PC-9 (cell line): ENCODE measurements at regions not wholly inside any gene's neighbourhood (a gene's known extent, or its start where the extent isn't known, plus 50 kb on each side); places are given as distances from the start of the nearest gene placed in this dataset.

ENCODE experiments used
- BruUV-seq: library from RNA; stranded (reverse); fragments of 400-500 nt; replicated peaks from 2 replicates; lab custom pipeline; 2021; lab: Mats Ljungman, UMichigan
- CTCF ChIA-PET: fragments of 300-600 bp; sonication (Branson Sonifier 250); formaldehyde crosslinking; loops from one replicate; lab custom pipeline; 2022; ENCODE audit warnings: antibody characterized with exemption; lab: Charles Lee
- POLR2A ChIA-PET: fragments of 300-600 bp; sonication (Branson Sonifier 250); formaldehyde crosslinking; loops from one replicate; lab custom pipeline; 2022; ENCODE audit warnings: antibody characterized with exemption; ENCODE audit not compliant: unreplicated experiment; lab: Charles Lee
- DNase-seq, 2 experiments: peaks; one replicate each; pipeline versions ENCODE4 v3.0.0 to v3.0.0-alpha.2; 2015 to 2022; ENCODE audit warnings: mixed read lengths in 1 of 2
- H2AFZ ChIP-seq: fragments of 200-600 bp; sonication (generic); 2 replicates; pipeline ENCODE4 v1.8.1; 2017; ENCODE audit warnings: antibody characterized with exemption
- H3F3A ChIP-seq: fragments of 200-600 bp; sonication (generic); 2 replicates; pipeline ENCODE4 v1.8.1; 2017; ENCODE audit warnings: antibody characterized with exemption, mild to moderate bottlenecking, low read depth; ENCODE audit not compliant: insufficient read depth
- H3K27ac ChIP-seq: fragments of 200-600 bp; sonication (generic); 2 replicates; pipeline ENCODE4 v1.6.1; 2016; ENCODE audit warnings: mixed run types
- H3K27me3 ChIP-seq: fragments of 200-600 bp; sonication (generic); 2 replicates; pipeline ENCODE4 v1.6.1; 2016; ENCODE audit warnings: low read depth, mixed run types; ENCODE audit not compliant: insufficient read depth
- H3K36me3 ChIP-seq: fragments of 200-600 bp; sonication (generic); 2 replicates; pipeline ENCODE4 v1.6.1; 2016; ENCODE audit warnings: low read depth, mixed run types
- H3K4me1 ChIP-seq: fragments of 200-600 bp; sonication (generic); replicated peaks from 2 replicates; pipeline ENCODE4 v1.6.1; 2016; ENCODE audit warnings: mixed run types; ENCODE audit not compliant: insufficient read depth
- H3K4me2 ChIP-seq: fragments of 200-600 bp; sonication (generic); 2 replicates; pipeline ENCODE4 v1.6.1; 2017; ENCODE audit warnings: mixed run types
- H3K4me3 ChIP-seq: fragments of 200-600 bp; sonication (generic); 2 replicates; pipeline ENCODE4 v1.6.1; 2016; ENCODE audit warnings: mixed run types
- H3K79me2 ChIP-seq: fragments of 200-600 bp; sonication (generic); 2 replicates; pipeline ENCODE4 v1.6.1; 2017; ENCODE audit warnings: low read depth, mixed run types
- H3K9me2 ChIP-seq: fragments of 200-600 bp; sonication (generic); 2 replicates; pipeline ENCODE4 v1.8.1; 2017; ENCODE audit warnings: mild to moderate bottlenecking; ENCODE audit not compliant: insufficient read depth
- H3K9me3 ChIP-seq: fragments of 200-600 bp; sonication (generic); 2 replicates; pipeline ENCODE4 v1.8.1; 2016; ENCODE audit warnings: low read depth; ENCODE audit not compliant: insufficient read depth
- H4K20me1 ChIP-seq: fragments of 200-600 bp; sonication (generic); 2 replicates; pipeline ENCODE4 v1.8.1; 2017; ENCODE audit not compliant: insufficient read depth
- EZH2 ChIP-seq: fragments of 200-600 bp; sonication (generic); IDR thresholded peaks from 2 replicates; pipeline ENCODE4 v1.8.0; 2017; ENCODE audit warnings: antibody characterized with exemption, low read depth
- intact Hi-C: fragments of 100-400 bp; cut with micrococcal nuclease; formaldehyde crosslinking; loops from one replicate; pipeline ENCODE4 v1.10.0; 2022; ENCODE audit not compliant: unreplicated experiment
- TF ChIP-seq, protein P1 (sequence below): fragments of 200-600 bp; sonication (generic); conservative IDR thresholded peaks from 2 replicates; pipeline ENCODE4 v1.6.1; 2017; ENCODE audit warnings: mixed run types, antibody characterized with exemption, mild to moderate bottlenecking, moderate library complexity

DNA sequence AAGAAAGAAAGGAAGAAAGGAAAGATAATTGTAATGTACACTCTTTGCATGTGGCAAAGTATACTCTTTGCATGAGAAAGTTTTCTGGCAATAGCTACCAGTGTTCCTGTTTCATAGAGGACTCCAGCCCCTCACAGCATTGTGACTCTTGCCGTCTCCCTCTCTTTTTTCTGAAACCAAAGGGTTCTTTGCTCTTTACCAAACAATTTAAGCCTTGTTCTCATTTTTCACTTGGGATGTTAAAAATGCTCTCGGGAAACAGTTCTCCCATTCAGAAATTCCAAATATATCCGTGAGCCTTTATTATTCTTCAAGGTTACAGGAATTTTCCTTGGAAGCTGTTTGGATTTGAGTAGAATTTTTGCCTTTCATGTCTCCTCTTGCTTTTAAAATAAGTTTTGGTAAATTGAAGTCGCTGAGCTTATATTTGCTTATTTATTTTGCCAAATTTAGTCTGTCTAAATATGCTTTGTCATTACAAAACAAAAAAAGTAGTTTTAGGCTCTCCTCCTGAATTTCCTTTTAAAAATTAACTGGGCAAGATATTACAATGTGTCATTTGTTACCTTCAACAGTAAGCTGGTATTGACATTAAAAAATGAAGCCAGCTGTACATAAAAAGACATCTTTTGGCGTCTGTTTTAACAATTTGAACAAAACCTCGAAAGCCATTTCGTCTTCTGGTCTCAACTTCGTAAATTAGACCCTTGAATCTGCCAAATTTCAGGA lies 103.8 kb upstream of the ARMC2 start:
- ChIA-PET CTCF (no interaction called here), POLR2A (interaction anchor here (0.6 kb wide), 1 partner anchor 44 kb away, joined by 4 read pairs; no protein-coding TSS in a partner anchor)
- intact Hi-C loops, result no loop called here
- no TSS peak for BruUV-seq
- DNase-seq, result no peak
- Histone ChIP-seq H3F3A (peaks cover 46% of the 10 kb centered on the region), H3K9me2 (no peaks in the 10 kb centered on the region), H4K20me1 (no peaks in the 10 kb centered on the region), H3K36me3 (no peaks in the 10 kb centered on the region), H3K79me2 (peaks cover 32% of the 10 kb centered on the region), H3K4me1 (peaks cover 93% of the 10 kb centered on the region), H3K4me3 (no peak overlapping the region), H3K27ac (0 out of 2 replicates have a peak overlapping the region, but pooled peaks have one; percentile 4), H2AFZ (no peak overlapping the region), H3K9me3 (no peaks in the 10 kb centered on the region), H3K4me2 (no peak overlapping the region), H3K27me3 (no peaks in the 10 kb centered on the region)
- no peak for TF ChIP-seq EZH2
- TF ChIP-seq, protein P1, sequence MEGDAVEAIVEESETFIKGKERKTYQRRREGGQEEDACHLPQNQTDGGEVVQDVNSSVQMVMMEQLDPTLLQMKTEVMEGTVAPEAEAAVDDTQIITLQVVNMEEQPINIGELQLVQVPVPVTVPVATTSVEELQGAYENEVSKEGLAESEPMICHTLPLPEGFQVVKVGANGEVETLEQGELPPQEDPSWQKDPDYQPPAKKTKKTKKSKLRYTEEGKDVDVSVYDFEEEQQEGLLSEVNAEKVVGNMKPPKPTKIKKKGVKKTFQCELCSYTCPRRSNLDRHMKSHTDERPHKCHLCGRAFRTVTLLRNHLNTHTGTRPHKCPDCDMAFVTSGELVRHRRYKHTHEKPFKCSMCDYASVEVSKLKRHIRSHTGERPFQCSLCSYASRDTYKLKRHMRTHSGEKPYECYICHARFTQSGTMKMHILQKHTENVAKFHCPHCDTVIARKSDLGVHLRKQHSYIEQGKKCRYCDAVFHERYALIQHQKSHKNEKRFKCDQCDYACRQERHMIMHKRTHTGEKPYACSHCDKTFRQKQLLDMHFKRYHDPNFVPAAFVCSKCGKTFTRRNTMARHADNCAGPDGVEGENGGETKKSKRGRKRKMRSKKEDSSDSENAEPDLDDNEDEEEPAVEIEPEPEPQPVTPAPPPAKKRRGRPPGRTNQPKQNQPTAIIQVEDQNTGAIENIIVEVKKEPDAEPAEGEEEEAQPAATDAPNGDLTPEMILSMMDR, result no peak

DNA sequence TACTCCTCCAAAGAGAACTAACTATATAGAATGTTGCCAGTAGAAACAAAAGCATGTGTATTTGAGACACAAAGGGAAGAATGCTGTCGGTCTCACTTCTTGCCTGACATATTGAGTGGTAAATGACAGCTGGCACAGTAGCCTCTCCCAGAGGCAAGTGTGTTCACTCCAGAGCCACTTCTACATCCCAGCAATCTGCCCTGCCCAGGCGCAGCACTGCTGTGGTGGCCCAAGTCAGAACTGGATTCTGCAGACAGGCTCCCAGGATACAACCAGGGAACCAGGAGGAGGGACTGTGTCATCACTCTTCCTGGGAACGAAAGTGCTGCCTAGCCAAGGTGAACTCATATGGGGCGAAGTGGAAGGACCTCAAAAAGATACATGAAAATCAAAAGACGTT lies 103.2 kb upstream of the ARMC2 start:
- H3K27me3 ChIP-seq, result no peaks in the 10 kb centered on the region
- TF ChIP-seq EZH2, result no peak
- TF ChIP-seq, protein P1, result no peak
- CTCF ChIA-PET, result no interaction called here

DNA sequence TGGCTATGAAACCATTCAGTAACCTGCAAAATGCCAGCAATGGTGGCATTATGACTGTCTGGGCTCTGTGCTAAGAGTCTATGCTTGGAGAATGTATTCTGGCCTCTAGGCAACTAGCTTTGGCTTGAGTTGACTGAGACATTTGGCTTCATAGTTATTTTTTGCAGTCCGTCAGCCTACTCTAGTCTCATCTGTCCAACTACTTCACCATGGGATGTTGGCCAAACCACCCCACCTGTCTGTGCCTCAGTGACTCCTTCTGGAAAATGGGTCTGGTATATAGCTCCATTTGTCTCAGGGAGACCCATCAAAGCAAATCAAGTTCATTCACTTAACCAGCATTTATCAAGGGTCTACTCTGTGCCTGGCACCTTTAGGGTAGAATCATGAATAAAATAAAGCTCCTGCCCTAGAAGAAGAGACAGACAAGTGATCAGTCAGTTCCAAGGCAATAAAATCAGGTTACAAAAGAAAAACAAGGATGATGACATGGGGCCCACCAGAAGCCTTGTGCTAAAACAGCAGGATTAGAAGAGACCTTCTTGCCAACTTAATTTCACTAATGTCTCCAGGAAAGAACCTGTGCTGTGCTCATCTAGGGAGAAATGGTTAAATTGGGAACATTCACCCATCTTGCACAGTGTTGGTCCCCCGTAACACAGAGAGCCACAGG lies 102.4 kb upstream of the ARMC2 start:
- Histone ChIP-seq H3K9me3 (no peaks in the 10 kb centered on the region), H3F3A (peaks cover 38% of the 10 kb centered on the region), H3K9me2 (no peaks in the 10 kb centered on the region), H3K4me1 (peaks cover 90% of the 10 kb centered on the region), H3K36me3 (no peaks in the 10 kb centered on the region), H3K27ac (peak overlapping the region; percentile 79), H3K4me2 (peak overlapping the region; percentile 61), H3K4me3 (no peak overlapping the region), H2AFZ (no peak overlapping the region), H3K27me3 (no peaks in the 10 kb centered on the region), H4K20me1 (no peaks in the 10 kb centered on the region), H3K79me2 (peaks cover 32% of the 10 kb centered on the region)
- CTCF ChIA-PET, result no interaction called here
- POLR2A ChIA-PET, result interaction anchor here (0.6 kb wide), 1 partner anchor 10 kb away, joined by 9 read pairs; no protein-coding TSS in a partner anchor
- no peak for TF ChIP-seq EZH2
- TF ChIP-seq, protein P1, result no peak
- BruUV-seq, result TSS peak; percentile 78
- no peak for DNase-seq
- intact Hi-C loops, result no loop called here

More for the DNA sequence above, 103.2 kb upstream of the ARMC2 start:
- POLR2A ChIA-PET, result interaction anchor here (0.6 kb wide), 1 partner anchor 43 kb away, joined by 4 read pairs; no protein-coding TSS in a partner anchor
- Histone ChIP-seq H3F3A (peaks cover 40% of the 10 kb centered on the region), H3K4me2 (no peak overlapping the region), H3K4me1 (peaks cover 90% of the 10 kb centered on the region), H2AFZ (no peak overlapping the region), H3K9me2 (no peaks in the 10 kb centered on the region), H3K27ac (0 out of 2 replicates have a peak overlapping the region, but pooled peaks have one; percentile 4), H4K20me1 (no peaks in the 10 kb centered on the region), H3K9me3 (no peaks in the 10 kb centered on the region), H3K36me3 (no peaks in the 10 kb centered on the region), H3K4me3 (no peak overlapping the region), H3K79me2 (peaks cover 32% of the 10 kb centered on the region)
- DNase-seq, result no peak
- intact Hi-C loops, result no loop called here
- BruUV-seq, result no TSS peak
